Lower leg skin (tissue), 4 donors: ENCODE measurements at regions not wholly inside any gene's neighbourhood (a gene's known extent, or its start where the extent isn't known, plus 50 kb on each side); places are given as distances from the start of the nearest gene placed in this dataset.
A peak's percentile ranks its signal among the peaks of the same experiment; 100 is the strongest.

Source experiments
- DNase-seq, 2 donors: peaks; one replicate each; pipeline ENCODE4 v3.0.0-alpha.2; 2019; ENCODE audit warnings: low spot score in 2 of 2
- H3K4me3 ChIP-seq: fragments of 200-600 bp; sonication (generic); 2 replicates; pipeline ENCODE4 v1.5.1; 2017; ENCODE audit warnings: mild to moderate bottlenecking, low read depth; ENCODE audit not compliant: poor library complexity, severe bottlenecking
- POLR2A ChIP-seq, 2 donors: fragments of 450-650 bp; IDR thresholded peaks; one replicate each; pipeline ENCODE4 v1.6.1; 2016 to 2017; ENCODE audit warnings: antibody characterized with exemption in 2 of 2, mild to moderate bottlenecking in 1 of 2, moderate library complexity in 1 of 2
- WGBS, 2 donors: methylation state at CpG; one replicate each; pipeline ENCODE4 v1.1.5; 2018; 5-methylcytosine and 5-hydroxymethylcytosine counted together
- intact Hi-C: fragments of 100-400 bp; cut with DNase I; formaldehyde crosslinking; loops from one replicate; pipeline ENCODE4 v1.15.0; 2023; ENCODE audit warnings: low total_unique reads
- TF ChIP-seq, protein P1 (sequence below), 3 donors: fragments of 450-650 bp; IDR thresholded peaks; one replicate each; pipeline ENCODE4 v1.5.1; 2016; ENCODE audit warnings: antibody characterized with exemption in 3 of 3, mild to moderate bottlenecking in 3 of 3, moderate library complexity in 2 of 3

DNA sequence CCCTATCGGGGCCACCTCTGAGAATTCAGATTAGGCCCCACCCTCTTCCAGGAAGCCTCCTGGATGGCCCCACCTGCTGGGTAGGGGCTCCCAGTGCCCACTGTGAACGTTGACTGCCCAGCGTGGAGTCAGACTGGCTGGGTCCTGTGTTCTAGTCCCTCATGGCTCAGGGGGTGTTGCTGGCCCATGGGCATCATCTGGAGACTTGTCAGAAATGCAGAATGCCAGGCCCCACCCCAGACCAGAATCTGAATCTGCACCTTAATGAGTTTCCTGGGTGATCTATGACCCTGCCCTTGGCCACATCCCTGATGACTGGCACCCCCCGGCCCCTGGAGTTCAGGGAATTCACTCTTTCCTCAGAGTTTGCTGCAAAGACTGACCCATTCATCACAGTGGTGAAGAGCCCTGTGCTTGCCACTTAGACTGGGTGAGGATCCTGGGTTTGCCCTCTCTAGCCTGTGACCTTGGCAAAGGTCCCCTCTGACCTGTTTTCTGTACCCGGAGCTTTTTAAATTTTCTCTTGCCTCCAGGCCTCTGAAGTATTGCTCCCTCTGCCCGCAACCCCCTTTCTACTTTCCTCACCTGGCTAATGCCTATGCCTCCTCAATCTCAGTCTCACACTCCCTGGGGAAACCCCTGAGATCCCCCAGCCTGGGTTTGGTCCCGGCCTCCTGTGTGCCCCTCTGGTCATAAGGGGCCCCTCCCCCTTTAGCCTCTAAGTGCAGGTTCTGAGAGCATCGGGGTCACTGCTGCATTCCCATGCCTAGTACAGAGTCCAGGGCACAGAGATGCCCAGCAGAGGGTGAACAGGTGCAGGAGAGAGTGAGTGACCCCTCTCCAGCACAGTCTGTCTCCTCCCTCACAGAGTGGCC is 184.2 kb downstream of the MATN1 start:
- H3K4me3 ChIP-seq, result no peak overlapping the region
- 66 to 67% methylated on average over 7 to 8 of the region's 8 CpGs for WGBS, 2 donors
- intact Hi-C loops, result no loop called here
- TF ChIP-seq, protein P1, sequence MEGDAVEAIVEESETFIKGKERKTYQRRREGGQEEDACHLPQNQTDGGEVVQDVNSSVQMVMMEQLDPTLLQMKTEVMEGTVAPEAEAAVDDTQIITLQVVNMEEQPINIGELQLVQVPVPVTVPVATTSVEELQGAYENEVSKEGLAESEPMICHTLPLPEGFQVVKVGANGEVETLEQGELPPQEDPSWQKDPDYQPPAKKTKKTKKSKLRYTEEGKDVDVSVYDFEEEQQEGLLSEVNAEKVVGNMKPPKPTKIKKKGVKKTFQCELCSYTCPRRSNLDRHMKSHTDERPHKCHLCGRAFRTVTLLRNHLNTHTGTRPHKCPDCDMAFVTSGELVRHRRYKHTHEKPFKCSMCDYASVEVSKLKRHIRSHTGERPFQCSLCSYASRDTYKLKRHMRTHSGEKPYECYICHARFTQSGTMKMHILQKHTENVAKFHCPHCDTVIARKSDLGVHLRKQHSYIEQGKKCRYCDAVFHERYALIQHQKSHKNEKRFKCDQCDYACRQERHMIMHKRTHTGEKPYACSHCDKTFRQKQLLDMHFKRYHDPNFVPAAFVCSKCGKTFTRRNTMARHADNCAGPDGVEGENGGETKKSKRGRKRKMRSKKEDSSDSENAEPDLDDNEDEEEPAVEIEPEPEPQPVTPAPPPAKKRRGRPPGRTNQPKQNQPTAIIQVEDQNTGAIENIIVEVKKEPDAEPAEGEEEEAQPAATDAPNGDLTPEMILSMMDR (IDR thresholded peaks at IDR 0.05), result no peak
- no peak for TF ChIP-seq POLR2A (IDR thresholded peaks at IDR 0.05)
- no peak for DNase-seq

DNA sequence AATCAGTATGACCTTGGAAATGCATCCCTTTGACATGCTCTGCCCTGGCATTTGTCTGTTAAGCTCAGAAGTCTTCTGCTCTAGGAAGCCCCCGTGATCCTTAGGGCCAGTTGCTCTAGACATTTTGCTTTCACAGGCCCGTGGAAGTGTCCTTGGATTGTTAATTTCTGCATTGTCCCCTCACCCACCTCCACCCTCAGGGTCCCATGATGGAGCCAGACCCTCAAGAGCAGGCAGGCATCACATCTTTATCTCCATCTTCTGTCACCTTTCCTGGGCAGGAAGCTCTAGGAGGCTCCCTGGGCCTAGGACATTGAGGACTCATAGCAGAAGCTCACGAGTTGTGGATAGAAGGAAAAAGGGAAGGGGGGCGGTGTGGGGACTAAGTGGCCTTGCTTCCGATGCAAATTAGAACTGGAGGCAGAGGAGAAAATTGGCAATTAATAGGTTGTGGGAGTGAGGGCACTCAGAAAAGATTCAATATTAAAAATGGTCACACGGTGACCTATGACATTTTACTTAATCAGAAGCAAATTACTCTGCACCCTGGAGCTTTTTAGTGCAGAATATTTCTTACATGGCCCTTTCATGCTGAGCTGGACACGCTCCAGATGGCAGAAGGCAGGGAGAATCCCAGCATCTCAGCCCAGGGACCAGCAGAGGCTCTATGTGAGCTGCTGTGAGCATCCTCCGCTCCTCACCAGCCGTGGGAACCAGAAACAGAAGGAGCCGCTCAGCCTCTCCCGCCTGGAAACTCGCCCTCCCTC is 185.0 kb downstream of the MATN1 start:
- no peak for DNase-seq
- WGBS, 2 donors, result 70 to 77% methylated on average over 12 of the region's 12 CpGs
- intact Hi-C loops, result no loop called here

DNA sequence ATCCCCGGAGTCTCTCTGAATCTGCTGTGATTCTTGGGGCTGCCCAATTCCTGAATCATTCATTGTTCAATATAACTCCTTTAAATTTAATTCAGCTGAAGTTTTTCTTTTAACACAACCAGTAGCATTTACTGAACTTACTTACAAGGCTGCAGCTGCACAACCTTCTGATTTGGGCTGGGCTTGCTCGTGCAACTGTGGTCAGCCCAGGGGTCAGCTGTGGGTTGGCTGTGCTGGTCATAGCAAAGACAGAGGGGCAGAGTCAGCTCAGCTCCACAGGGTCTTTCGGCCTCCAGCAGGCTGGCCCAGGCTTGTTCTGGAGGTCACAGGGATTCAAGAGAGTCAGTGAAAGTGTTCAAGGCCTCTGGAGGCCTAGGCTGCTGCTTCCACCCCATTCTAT is 186.1 kb downstream of the MATN1 start:
- intact Hi-C loops, result no loop called here
- DNase-seq, result no peak
- no peak overlapping the region for H3K4me3 ChIP-seq
- 68 to 69% methylated on average over 3 of the region's 3 CpGs for WGBS, 2 donors
- TF ChIP-seq POLR2A (IDR thresholded peaks at IDR 0.05), result no peak
- TF ChIP-seq, protein P1 (IDR thresholded peaks at IDR 0.05), result no peak

More for the DNA sequence above, 185.0 kb downstream of the MATN1 start:
- H3K4me3 ChIP-seq, result no peak overlapping the region
- TF ChIP-seq, protein P1 (IDR thresholded peaks at IDR 0.05), result no peak
- no peak for TF ChIP-seq POLR2A (IDR thresholded peaks at IDR 0.05)

DNA sequence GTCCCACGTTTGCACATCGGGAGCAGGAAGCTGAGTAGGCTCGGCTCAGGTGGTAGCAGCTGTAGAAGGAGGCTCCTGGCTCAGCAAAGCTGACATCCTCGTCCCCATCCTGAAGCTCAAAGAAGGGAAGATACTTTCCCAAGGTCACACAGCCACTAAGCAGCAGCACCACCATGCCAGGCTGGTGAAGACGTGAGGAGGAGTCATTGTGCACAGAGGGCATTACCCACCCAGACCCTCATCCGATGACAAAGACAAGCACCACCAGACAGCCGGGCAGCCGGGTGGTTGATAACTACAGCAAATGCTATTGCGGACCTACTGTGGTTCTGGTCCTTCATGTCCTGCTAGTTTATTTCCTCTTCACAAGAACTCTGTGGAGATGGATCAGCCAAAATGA is 186.9 kb downstream of the MATN1 start:
- 90% methylated on average over 9 of the region's 9 CpGs for WGBS, 2 donors
- no peak overlapping the region for H3K4me3 ChIP-seq
- peak in 1 of 2 donors; percentile 59 for DNase-seq
- intact Hi-C loops, result no loop called here
- no peak for TF ChIP-seq POLR2A (IDR thresholded peaks at IDR 0.05)
- TF ChIP-seq, protein P1 (IDR thresholded peaks at IDR 0.05), result no peak

DNA sequence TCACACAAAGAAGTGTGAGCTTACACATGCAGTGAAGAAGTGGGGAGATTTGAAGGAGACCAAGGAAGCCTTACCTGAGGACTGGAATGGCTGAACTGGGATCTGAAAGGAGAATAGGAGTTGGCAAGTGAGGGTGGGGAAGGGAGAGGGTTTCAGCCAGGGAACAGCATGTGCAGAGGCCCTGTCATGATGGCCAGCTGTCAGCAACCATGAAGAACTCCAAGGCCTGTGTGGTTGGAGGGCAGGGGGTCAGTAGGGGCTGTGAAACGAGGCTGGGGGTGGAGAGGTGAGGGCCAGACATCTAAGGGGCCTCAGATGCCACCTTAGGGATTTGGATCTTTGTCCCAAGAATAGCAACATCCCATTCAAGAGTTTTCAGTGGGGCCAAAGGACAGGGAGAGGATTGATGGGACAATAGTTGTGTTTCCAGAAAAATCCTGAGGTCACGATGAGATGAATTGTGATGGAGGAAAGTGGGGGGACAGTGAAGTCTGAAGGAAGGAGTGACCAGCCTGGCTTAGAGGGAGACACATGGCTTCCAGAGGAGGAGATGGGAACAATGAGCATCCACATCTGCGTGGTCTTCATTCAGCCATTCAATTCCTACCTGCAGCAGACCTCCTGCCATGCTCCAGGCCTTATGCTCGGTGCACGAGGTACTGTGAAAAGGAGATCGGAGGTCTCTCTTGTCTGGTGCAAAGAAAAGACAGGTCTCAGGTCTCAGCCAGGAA is 187.6 kb downstream of the MATN1 start:
- H3K4me3 ChIP-seq, result no peak overlapping the region
- TF ChIP-seq POLR2A (IDR thresholded peaks at IDR 0.05), result no peak
- TF ChIP-seq, protein P1 (IDR thresholded peaks at IDR 0.05), result no peak
- WGBS, 2 donors, result 63 to 67% methylated on average over 6 of the region's 6 CpGs
- intact Hi-C loops, result no loop called here
- DNase-seq, result no peak
